Breast epithelium (tissue), 4 donors: ENCODE measurements at regions not wholly inside any gene's neighbourhood (a gene's known extent, or its start where the extent isn't known, plus 50 kb on each side); places are given as distances from the start of the nearest gene placed in this dataset.
A peak's percentile ranks its signal among the peaks of the same experiment; 100 is the strongest.

Source experiments
- DNase-seq, 2 donors: peaks; one replicate each; pipeline ENCODE4 v3.0.0-alpha.2; 2019; ENCODE audit warnings: low spot score in 2 of 2
- H3K27ac ChIP-seq, 2 donors: fragments of 200-600 bp; sonication (generic) in 1 of 2; one replicate each; pipeline ENCODE4 v1.5.1; 2016 to 2019; ENCODE audit warnings: mild to moderate bottlenecking in 1 of 2
- H3K27me3 ChIP-seq, 2 donors: fragments of 200-600 bp; sonication (generic) in 1 of 2; one replicate each; pipeline versions ENCODE4 v1.5.1 to v1.6.0; 2017 to 2019; ENCODE audit warnings: control low read depth in 1 of 2, mild to moderate bottlenecking in 1 of 2
- H3K36me3 ChIP-seq: fragments of 200-600 bp; one replicate; pipeline ENCODE4 v1.5.1; 2019
- H3K4me1 ChIP-seq, 2 donors: fragments of 200-600 bp; sonication (generic); one replicate each; pipeline ENCODE4 v1.5.1; 2016 to 2019; ENCODE audit warnings: control low read depth in 1 of 2
- H3K4me3 ChIP-seq, 3 donors: fragments of 200-600 bp; sonication (generic); 1 replicate in 2 of 3; 2 replicates in 1 of 3; pipeline ENCODE4 v1.5.1; 2016 to 2019; ENCODE audit warnings: mild to moderate bottlenecking in 3 of 3, moderate library complexity in 2 of 3
- H3K9me3 ChIP-seq, 2 donors: fragments of 200-600 bp; sonication (generic) in 1 of 2; one replicate each; pipeline ENCODE4 v1.5.1; 2016 to 2019; ENCODE audit warnings: control low read depth in 1 of 2
- CTCF ChIP-seq, 3 donors: fragments of 450-650 bp; IDR thresholded peaks; one replicate each; pipeline ENCODE4 v1.5.1; 2016 to 2017; ENCODE audit warnings: antibody characterized with exemption in 3 of 3, mild to moderate bottlenecking in 3 of 3, moderate library complexity in 3 of 3
- POLR2A ChIP-seq: fragments of 450-650 bp; IDR thresholded peaks from one replicate; pipeline ENCODE4 v1.6.1; 2016; ENCODE audit warnings: antibody characterized with exemption, mild to moderate bottlenecking, moderate library complexity
- POLR2AphosphoS5 ChIP-seq, 3 donors: sonication (generic); formaldehyde crosslinking; IDR thresholded peaks; one replicate each; pipeline ENCODE4 v1.6.1; 2017; ENCODE audit warnings: antibody characterized with exemption in 3 of 3
- intact Hi-C: fragments of 100-400 bp; cut with DNase I; formaldehyde crosslinking; loops from one replicate; pipeline ENCODE4 v1.15.1; 2023; ENCODE audit warnings: low total_unique reads

GRCh38 chr22:48575618-48576332, 1251.9 kb downstream of the BRD1 start:
- Histone ChIP-seq H3K27me3 (peaks cover 3 to 39% of the 10 kb centered on the region in 2 donors), H3K9me3 (peaks cover 0 to 2% of the 10 kb centered on the region in 2 donors), H3K4me1 (no peaks in the 10 kb centered on the region), H3K4me3 (peak overlapping the region; percentile 32 to 64 (median 53)), H3K36me3 (no peaks in the 10 kb centered on the region), H3K27ac (no peak overlapping the region)
- intact Hi-C loops: loop anchor here (2.0 kb wide), 1 partner anchor 33 kb away; no protein-coding TSS in a partner anchor
- no peak for DNase-seq
- TF ChIP-seq POLR2AphosphoS5 (IDR thresholded peaks at IDR 0.05) (no peak), CTCF (IDR thresholded peaks at IDR 0.05) (no peak), POLR2A (no peak)

- H3K36me3 ChIP-seq: no peaks in the 10 kb centered on the region
- no peak for TF ChIP-seq POLR2A
- TF ChIP-seq POLR2AphosphoS5 (IDR thresholded peaks at IDR 0.05): no peak
- peak in 2 of 3 donors; percentile 30 to 33 for TF ChIP-seq CTCF (IDR thresholded peaks at IDR 0.05)
- intact Hi-C loops: no loop called here
- H3K9me3 ChIP-seq: peaks cover 0 to 10% of the 10 kb centered on the region in 2 donors
- H3K4me1 ChIP-seq: no peaks in the 10 kb centered on the region
- H3K4me3 ChIP-seq: peak overlapping the region in 2 of 3 donors; percentile 34 to 55
- H3K27me3 ChIP-seq: peaks cover 3 to 39% of the 10 kb centered on the region in 2 donors
- H3K27ac ChIP-seq: no peak overlapping the region
- DNase-seq: peak in 1 of 2 donors; percentile 32
Measured at GRCh38 chr22:48574776-48575617, 1252.7 kb downstream of the BRD1 start.

GRCh38 chr22:48573766-48574165, 1253.9 kb downstream of the BRD1 start:
- H3K27me3 ChIP-seq: peaks cover 3 to 38% of the 10 kb centered on the region in 2 donors
- no peak for DNase-seq
- no peak overlapping the region for H3K27ac ChIP-seq
- no peak for TF ChIP-seq POLR2A
- TF ChIP-seq CTCF (IDR thresholded peaks at IDR 0.05): no peak
- no peak for TF ChIP-seq POLR2AphosphoS5 (IDR thresholded peaks at IDR 0.05)
- no peak overlapping the region for H3K4me3 ChIP-seq
- H3K36me3 ChIP-seq: no peaks in the 10 kb centered on the region
- no peaks in the 10 kb centered on the region for H3K4me1 ChIP-seq
- intact Hi-C loops: no loop called here
- H3K9me3 ChIP-seq: peaks cover 0 to 10% of the 10 kb centered on the region in 2 donors

GRCh38 chr22:48572951-48573350, 1254.7 kb downstream of the BRD1 start:
- TF ChIP-seq CTCF (IDR thresholded peaks at IDR 0.05): no peak
- no peak for TF ChIP-seq POLR2AphosphoS5 (IDR thresholded peaks at IDR 0.05)
- TF ChIP-seq POLR2A: no peak
- peaks cover 0 to 10% of the 10 kb centered on the region in 2 donors for H3K9me3 ChIP-seq
- H3K27me3 ChIP-seq: peaks cover 3 to 35% of the 10 kb centered on the region in 2 donors
- H3K4me3 ChIP-seq: no peak overlapping the region
- no peak overlapping the region for H3K27ac ChIP-seq
- H3K4me1 ChIP-seq: no peaks in the 10 kb centered on the region
- no peak for DNase-seq
- intact Hi-C loops: no loop called here
- H3K36me3 ChIP-seq: no peaks in the 10 kb centered on the region

GRCh38 chr22:48570912-48571311, 1256.8 kb downstream of the BRD1 start:
- H3K27me3 ChIP-seq: peaks cover 0 to 23% of the 10 kb centered on the region in 2 donors
- TF ChIP-seq POLR2A (no peak), CTCF (IDR thresholded peaks at IDR 0.05) (no peak), POLR2AphosphoS5 (IDR thresholded peaks at IDR 0.05) (no peak)

More at GRCh38 chr22:48570912-48571311, 1256.8 kb downstream of the BRD1 start:
- Histone ChIP-seq H3K4me1 (no peaks in the 10 kb centered on the region), H3K4me3 (no peak overlapping the region), H3K9me3 (peaks cover 0 to 10% of the 10 kb centered on the region in 2 donors), H3K27ac (no peak overlapping the region), H3K36me3 (no peaks in the 10 kb centered on the region)
- intact Hi-C loops: no loop called here
- no peak for DNase-seq
